PC-3 (cell line): ENCODE measurements at regions not wholly inside any gene's neighbourhood (a gene's known extent, or its start where the extent isn't known, plus 50 kb on each side); places are given as distances from the start of the nearest gene placed in this dataset.

ENCODE experiments used
- EZH2 ChIP-seq: fragments of 300-600 bp; sonication (generic); IDR thresholded peaks from one replicate; pipeline ENCODE4 v1.6.1; 2017; ENCODE audit warnings: antibody characterized with exemption, mild to moderate bottlenecking, low read length; ENCODE audit not compliant: unreplicated experiment
- EZH2phosphoT487 ChIP-seq: fragments of 300-600 bp; sonication (generic); IDR thresholded peaks from 2 replicates; pipeline ENCODE4 v1.6.1; 2018; ENCODE audit warnings: mild to moderate bottlenecking, antibody characterized with exemption, low read length, borderline replicate concordance
- TF ChIP-seq, protein P1 (sequence below): fragments of 300-600 bp; sonication (generic); conservative IDR thresholded peaks from 2 replicates; pipeline ENCODE4 v1.5.1; 2017; ENCODE audit warnings: antibody characterized with exemption, low read depth, mild to moderate bottlenecking, low read length

- TF ChIP-seq EZH2 (no peak), EZH2phosphoT487 (no peak)
- TF ChIP-seq, protein P1, sequence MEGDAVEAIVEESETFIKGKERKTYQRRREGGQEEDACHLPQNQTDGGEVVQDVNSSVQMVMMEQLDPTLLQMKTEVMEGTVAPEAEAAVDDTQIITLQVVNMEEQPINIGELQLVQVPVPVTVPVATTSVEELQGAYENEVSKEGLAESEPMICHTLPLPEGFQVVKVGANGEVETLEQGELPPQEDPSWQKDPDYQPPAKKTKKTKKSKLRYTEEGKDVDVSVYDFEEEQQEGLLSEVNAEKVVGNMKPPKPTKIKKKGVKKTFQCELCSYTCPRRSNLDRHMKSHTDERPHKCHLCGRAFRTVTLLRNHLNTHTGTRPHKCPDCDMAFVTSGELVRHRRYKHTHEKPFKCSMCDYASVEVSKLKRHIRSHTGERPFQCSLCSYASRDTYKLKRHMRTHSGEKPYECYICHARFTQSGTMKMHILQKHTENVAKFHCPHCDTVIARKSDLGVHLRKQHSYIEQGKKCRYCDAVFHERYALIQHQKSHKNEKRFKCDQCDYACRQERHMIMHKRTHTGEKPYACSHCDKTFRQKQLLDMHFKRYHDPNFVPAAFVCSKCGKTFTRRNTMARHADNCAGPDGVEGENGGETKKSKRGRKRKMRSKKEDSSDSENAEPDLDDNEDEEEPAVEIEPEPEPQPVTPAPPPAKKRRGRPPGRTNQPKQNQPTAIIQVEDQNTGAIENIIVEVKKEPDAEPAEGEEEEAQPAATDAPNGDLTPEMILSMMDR, result no peak
Observed at GRCh38 chr11:26931248-26931631, 62.7 kb upstream of the FIBIN start.
